Spleen (tissue), 7 donors: ENCODE measurements at regions not wholly inside any gene's neighbourhood (a gene's known extent, or its start where the extent isn't known, plus 50 kb on each side); places are given as distances from the start of the nearest gene placed in this dataset.

Source experiments
- POLR2A ChIP-seq, 3 donors: fragments of 450-650 bp; IDR thresholded peaks; one replicate each; pipeline ENCODE4 v1.5.1; 2017; ENCODE audit warnings: antibody characterized with exemption in 3 of 3, mild to moderate bottlenecking in 1 of 3
- POLR2AphosphoS5 ChIP-seq, 3 donors: sonication (generic); formaldehyde crosslinking; IDR thresholded peaks; one replicate each; pipeline ENCODE4 v1.5.1; 2017; ENCODE audit warnings: antibody characterized with exemption in 3 of 3
- TF ChIP-seq, protein P1 (sequence below), 11 experiments: fragments of 200-600 bp in 7 of 11; fragments of 450-650 bp in 4 of 11; sonication (generic) in 4 of 11; IDR thresholded peaks in 8 of 11; conservative IDR thresholded peaks in 3 of 11; 1 replicate in 7 of 11; 2 replicates in 4 of 11; pipeline versions ENCODE4 v1.4.0 to v1.8.0; 2016 to 2021; ENCODE audit warnings: antibody characterized with exemption in 11 of 11, inconsistent platforms in 4 of 11, mild to moderate bottlenecking in 1 of 11
- donor health status: DM: no; HTN: no; CAD: no; lungs with moderate emphysema.
- donor health status: DM: no; HTN: no; CAD: no.
- donor health status: DM: no; HTN: no; CAD: no.

DNA sequence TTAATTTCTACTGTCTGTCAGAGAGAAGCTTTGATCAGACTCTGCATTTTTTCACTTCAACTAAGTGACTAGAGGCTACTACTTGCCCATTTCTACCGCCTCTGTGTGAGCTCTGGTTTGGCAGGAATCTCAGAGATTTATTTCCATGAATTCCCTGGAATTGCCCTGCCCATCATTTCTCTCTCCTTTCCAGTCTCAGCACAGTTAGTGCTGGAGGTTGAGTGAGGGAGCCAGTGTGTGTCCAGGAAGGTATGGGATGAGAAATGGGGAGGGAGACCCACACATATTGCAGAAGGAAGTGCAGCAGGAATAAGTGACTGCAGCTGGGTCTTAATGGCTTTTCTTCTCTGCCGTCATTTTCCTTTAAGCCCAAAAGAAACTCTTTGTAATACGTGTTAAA lies 443.1 kb upstream of the ZNF462 start:
- TF ChIP-seq, protein P1, sequence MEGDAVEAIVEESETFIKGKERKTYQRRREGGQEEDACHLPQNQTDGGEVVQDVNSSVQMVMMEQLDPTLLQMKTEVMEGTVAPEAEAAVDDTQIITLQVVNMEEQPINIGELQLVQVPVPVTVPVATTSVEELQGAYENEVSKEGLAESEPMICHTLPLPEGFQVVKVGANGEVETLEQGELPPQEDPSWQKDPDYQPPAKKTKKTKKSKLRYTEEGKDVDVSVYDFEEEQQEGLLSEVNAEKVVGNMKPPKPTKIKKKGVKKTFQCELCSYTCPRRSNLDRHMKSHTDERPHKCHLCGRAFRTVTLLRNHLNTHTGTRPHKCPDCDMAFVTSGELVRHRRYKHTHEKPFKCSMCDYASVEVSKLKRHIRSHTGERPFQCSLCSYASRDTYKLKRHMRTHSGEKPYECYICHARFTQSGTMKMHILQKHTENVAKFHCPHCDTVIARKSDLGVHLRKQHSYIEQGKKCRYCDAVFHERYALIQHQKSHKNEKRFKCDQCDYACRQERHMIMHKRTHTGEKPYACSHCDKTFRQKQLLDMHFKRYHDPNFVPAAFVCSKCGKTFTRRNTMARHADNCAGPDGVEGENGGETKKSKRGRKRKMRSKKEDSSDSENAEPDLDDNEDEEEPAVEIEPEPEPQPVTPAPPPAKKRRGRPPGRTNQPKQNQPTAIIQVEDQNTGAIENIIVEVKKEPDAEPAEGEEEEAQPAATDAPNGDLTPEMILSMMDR (IDR thresholded peaks at IDR 0.05 in 8 of 11, conservative IDR thresholded peaks at IDR 0.05 in 3 of 11): no peak
- TF ChIP-seq POLR2AphosphoS5 (IDR thresholded peaks at IDR 0.05): no peak
- no peak for TF ChIP-seq POLR2A (IDR thresholded peaks at IDR 0.05)
